ENCODE measurements at regions not wholly inside any gene's neighbourhood (a gene's known extent, or its start where the extent isn't known, plus 50 kb on each side); places are given as distances from the start of the nearest gene placed in this dataset.

DNA sequence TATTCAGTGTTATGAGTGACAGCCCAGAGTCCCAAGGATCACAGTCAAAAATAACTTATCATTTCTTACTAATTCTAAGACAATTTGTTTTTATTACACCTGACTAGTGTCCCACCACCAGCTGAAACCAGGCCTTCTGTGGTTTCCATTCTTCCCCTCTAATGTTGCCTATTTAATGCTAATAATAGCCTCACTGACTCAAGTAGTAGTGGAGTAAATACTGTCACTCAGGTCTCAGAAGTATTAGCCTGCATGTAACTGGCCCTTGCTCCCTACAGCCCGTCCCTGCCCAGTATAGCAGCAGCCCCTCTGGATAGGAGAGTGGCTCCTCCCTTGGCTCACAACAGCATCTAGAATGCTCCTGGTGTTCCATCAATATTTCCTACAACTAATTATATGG lies 665.5 kb downstream of the NTRK3 start:
- TF ChIP-seq, protein P1, sequence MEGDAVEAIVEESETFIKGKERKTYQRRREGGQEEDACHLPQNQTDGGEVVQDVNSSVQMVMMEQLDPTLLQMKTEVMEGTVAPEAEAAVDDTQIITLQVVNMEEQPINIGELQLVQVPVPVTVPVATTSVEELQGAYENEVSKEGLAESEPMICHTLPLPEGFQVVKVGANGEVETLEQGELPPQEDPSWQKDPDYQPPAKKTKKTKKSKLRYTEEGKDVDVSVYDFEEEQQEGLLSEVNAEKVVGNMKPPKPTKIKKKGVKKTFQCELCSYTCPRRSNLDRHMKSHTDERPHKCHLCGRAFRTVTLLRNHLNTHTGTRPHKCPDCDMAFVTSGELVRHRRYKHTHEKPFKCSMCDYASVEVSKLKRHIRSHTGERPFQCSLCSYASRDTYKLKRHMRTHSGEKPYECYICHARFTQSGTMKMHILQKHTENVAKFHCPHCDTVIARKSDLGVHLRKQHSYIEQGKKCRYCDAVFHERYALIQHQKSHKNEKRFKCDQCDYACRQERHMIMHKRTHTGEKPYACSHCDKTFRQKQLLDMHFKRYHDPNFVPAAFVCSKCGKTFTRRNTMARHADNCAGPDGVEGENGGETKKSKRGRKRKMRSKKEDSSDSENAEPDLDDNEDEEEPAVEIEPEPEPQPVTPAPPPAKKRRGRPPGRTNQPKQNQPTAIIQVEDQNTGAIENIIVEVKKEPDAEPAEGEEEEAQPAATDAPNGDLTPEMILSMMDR (IDR thresholded peaks at IDR 0.05; ENCODE audit: insufficient read depth, low read length): no peak
- TF ChIP-seq, protein P2, sequence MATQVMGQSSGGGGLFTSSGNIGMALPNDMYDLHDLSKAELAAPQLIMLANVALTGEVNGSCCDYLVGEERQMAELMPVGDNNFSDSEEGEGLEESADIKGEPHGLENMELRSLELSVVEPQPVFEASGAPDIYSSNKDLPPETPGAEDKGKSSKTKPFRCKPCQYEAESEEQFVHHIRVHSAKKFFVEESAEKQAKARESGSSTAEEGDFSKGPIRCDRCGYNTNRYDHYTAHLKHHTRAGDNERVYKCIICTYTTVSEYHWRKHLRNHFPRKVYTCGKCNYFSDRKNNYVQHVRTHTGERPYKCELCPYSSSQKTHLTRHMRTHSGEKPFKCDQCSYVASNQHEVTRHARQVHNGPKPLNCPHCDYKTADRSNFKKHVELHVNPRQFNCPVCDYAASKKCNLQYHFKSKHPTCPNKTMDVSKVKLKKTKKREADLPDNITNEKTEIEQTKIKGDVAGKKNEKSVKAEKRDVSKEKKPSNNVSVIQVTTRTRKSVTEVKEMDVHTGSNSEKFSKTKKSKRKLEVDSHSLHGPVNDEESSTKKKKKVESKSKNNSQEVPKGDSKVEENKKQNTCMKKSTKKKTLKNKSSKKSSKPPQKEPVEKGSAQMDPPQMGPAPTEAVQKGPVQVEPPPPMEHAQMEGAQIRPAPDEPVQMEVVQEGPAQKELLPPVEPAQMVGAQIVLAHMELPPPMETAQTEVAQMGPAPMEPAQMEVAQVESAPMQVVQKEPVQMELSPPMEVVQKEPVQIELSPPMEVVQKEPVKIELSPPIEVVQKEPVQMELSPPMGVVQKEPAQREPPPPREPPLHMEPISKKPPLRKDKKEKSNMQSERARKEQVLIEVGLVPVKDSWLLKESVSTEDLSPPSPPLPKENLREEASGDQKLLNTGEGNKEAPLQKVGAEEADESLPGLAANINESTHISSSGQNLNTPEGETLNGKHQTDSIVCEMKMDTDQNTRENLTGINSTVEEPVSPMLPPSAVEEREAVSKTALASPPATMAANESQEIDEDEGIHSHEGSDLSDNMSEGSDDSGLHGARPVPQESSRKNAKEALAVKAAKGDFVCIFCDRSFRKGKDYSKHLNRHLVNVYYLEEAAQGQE (IDR thresholded peaks at IDR 0.05; ENCODE audit: insufficient replicate concordance, low read depth): no peak
- TF ChIP-seq POLR2AphosphoS5 (IDR thresholded peaks at IDR 0.05; ENCODE audit: low read depth) (no peak), SPI1 (IDR thresholded peaks at IDR 0.05; ENCODE audit: borderline replicate concordance, low read depth) (no peak), GABPA (IDR thresholded peaks at IDR 0.05; ENCODE audit: low read depth) (no peak)

Measured in HL-60 (cell line).